Medulla oblongata (tissue), 1 donor: ENCODE measurements at regions not wholly inside any gene's neighbourhood (a gene's known extent, or its start where the extent isn't known, plus 50 kb on each side); places are given as distances from the start of the nearest gene placed in this dataset.
A peak's percentile ranks its signal among the peaks of the same experiment; 100 is the strongest.
"Not testable (repeated sequence)": the region's sequence is repeated elsewhere in the genome, so short reads cannot be mapped to it uniquely, and the experiment has no call there.

Experiments
- DNase-seq: peaks from one replicate; pipeline ENCODE4 v3.0.0-alpha.2; 2015; ENCODE audit errors: extremely low spot score

DNA sequence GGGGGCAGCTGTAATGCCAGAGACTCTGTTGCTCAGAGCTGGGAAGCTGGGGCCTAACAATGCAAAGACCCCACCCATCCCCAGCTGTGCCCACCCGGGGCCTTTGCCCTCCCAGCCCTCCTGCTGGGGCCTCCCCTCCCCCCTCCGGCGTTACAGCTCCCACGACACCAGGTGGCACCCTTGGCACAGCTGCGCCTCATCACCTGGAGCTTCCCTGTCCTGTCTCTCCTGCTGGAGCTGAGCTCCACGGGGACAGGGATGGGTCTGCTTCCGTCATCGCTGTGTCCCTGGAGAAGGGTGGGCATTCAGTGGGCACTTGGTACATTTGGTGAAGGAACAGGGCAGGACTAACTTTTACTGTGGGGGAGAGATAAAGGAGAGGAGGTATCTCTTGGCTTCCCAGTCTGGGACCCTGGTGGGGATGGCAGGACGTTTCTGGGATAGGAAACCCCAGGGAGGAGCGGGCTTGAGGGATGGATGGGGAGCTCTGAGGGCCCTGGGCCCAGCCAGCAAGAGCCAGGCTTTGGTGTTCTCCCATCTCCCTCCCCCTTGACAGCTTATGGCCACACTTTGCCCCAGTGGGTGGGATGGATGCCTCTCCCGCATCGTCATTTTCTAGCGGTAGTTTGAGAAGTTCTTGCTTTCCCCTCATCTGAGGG, 453.2 kb downstream of the PTPRU start:
- no peak for DNase-seq

- no peak for DNase-seq
Observed at GRCh38 chr1:29688471-29689365, 452.4 kb downstream of the PTPRU start.

GRCh38 chr1:29687601-29688244, 451.4 kb downstream of the PTPRU start:
- no peak for DNase-seq

- DNase-seq: no peak
Observed at GRCh38 chr1:29687166-29687565, 450.8 kb downstream of the PTPRU start.

DNA sequence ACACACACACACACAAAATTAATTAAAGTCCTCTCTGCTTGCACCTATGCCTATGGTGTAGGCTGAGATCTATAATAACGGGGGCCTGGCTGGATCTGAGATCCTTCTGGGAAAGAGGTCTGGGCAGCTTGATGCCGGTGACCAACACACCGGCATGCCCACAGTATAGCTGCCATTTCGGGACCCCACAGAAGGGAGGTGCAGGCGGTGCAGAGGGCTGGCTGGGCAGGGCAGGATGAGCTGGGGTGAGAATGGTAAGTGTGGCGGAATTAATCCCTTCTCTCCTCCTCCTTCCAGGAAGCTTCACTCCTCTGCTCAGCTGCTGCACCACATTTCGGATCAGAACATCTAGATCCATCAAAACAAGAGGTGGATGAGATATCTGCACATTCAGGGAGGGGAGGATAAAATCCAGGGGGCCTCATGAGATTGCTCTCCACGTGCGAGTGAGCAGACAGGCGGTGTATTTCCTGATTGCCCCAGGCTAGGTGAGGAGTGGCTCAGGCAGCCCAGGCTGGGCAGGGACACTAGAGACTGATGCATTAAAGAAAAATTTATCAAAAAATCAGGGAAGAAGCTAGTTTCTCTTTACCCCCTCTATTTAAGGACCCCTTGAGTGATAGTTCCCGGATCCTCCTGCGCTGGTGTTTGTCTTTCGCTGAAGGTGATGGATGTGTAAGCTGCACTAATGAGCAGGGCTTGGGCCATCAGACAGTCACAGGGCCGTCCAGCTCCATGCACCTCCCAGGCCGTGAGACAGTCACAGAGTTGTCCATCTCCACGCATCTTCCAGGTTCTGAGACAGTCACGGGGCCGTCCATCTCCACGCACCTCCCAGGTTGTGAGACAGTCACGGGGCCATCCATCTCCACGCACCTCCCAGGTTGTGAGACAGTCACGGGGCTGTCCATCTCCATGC, 449.9 kb downstream of the PTPRU start:
- DNase-seq: no peak

DNA sequence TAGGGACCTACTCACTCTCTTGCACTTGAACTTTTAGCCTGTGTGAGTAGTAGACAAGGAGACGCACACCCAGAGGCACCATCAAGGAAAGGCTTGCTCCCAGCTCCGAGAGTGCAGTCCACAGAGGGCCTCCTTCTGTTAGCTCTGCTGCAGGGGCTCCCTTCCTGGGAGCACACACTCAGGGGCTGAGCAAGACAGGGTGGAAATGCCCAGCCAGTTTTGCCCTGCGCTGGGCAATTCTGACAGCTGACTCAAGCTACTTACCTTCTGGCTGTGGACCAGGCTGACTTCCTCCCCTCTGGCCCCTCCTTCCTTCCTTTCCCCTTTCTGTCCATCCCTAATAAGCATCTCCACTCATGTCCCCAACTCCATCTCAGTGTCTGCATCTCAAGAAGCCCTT, 449.1 kb downstream of the PTPRU start:
- DNase-seq: no peak

GRCh38 chr1:29684141-29684540, 447.8 kb downstream of the PTPRU start:
- DNase-seq: no peak

DNA sequence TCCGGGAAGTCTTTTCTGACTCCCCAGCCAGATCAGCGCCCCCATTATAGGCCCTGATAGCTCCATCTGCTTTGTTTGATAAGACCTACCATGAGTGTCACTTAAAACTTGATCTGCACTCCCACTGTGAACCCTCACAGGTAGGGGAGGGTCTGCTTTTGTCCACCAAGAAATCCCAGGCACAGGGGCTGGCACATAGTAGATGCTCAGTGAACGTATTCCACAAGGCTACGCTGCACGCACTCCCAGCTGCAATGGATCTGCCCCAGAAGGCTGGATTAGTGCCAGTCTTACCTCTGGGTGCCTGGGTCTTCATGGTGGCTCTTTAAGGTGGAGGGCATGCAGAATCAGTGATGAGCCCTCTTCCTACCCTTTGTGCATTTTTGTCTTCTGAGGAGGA, 447.1 kb downstream of the PTPRU start:
- no peak for DNase-seq

GRCh38 chr1:29682919-29683295, 446.6 kb downstream of the PTPRU start:
- peak; percentile 5 for DNase-seq

- DNase-seq: no peak
Observed at GRCh38 chr1:29682171-29682918, 446.0 kb downstream of the PTPRU start.

DNA sequence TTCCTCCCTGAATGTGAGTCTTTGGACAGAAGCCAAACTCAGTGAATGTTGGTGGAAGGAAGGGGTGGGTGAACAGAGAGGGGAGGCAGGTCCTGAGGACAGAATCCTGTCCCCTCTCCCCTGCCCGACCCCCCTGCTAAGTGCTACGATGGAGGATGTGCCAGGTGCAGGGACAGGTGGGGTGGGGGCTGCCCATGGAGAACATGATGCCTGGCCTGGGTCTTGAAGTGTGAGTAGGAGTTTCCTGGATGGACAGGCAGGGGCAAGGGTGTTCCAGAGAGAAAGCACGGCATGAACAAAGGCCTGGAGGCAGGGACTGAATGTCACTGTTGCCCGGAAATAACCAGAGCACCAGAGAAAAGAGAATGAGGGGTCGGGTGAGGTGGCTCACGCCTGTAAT, 445.1 kb downstream of the PTPRU start:
- not testable (repeated sequence) for DNase-seq

DNA sequence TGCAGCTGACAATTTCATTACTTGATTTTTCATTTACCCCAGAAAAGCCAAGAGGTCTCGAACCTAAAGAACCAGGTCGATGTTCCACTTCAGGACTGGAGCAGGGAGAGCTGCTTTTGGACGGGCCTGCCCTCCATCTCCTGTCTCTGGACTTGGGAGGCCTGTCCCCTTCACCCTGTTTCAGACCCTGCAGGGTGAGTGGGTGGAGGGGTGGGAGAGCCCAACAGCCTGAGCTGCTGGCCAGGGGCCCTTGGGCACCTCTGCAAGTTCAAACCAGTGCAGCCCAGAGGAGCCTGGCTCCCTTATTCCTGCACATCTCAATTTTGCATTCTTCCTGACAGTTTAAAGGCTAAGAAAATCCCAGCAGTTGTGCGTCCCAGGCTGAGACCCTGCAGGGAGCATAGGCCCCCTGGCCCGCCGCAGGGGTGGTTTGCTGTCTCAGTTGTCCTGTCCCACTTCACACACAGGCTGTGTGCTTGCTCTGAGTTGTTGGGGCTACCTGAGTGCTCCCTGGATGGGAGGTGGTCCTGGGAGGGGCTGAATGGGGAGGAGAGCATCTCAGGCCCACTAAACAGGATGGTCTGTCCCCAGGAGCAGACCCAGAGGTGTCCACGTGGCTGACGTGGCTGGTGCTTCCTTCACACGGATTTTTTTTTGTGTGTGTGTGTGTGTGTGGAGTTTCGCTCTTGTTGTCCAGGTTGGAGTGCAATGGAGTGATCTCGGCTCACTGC, 443.7 kb downstream of the PTPRU start:
- DNase-seq: no peak

- DNase-seq: no peak
Observed at GRCh38 chr1:29679316-29679715, 443.0 kb downstream of the PTPRU start.

DNA sequence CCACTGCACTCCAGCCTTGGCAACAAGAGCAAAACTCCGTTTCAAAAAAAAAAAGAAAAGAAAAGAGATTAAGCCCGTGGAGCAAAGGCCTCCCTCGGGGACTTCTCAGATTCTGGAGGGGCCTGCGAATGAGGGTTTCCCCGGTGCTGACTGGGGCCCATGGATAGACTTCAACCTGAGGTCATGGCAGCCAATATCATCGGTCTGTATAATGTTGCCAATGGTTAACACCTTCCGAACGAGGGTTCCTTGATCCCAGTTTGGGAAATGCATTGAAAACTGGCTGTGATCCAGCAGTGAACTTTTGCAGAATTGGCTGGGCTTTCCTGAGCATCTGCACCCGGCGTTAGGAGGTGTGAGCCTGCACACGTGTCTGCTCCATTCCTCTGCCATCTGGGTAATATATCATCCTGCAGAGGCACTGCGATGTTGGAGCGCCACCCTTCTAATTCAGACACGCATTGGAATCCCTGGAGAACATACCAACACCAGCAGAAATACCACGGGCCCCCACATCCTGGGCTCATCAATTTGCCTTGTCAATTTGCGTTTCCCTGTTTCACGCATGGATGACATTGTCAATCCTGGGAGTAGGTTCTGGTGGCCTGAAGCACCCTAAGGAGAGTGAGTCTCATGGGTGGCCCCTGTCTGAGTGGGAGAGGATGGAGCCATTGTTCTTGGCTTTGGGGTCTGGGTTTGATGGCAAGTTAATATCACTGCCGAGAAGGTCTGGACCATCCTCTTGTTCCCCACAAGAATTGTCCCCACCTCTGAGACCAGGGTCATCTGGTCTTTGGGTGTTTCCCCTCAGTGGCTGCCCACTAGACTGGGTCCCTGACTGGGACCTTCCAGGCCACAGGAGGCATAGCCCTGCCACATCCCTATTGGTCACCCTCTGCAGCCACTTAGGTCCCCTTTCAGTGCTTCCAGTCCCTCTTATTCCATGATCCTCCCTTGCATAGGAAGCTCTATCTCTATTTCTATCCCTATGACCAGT, 441.0 kb downstream of the PTPRU start:
- no peak for DNase-seq

DNA sequence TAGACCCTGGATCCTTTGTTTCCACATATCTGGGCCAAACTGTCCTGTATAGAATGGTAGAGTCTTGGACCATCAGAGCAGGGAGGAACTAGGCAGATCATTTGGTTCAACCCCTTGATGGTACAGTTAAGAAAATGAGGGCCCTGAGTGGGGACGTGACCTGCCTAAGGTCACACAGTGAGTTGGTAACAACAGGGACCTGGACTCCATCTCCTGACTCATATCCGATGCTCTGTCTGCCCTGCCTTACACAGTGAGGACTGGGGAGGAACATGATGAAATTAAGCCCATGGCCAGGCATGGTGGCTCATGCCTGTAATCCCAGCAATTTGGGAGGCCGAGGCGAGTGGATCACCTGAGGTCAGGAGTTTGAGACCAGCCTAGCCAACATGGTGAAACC, 440.2 kb downstream of the PTPRU start:
- no peak for DNase-seq

- DNase-seq: no peak
Observed at GRCh38 chr1:29675481-29676263, 439.4 kb downstream of the PTPRU start.

GRCh38 chr1:29674627-29675326, 438.5 kb downstream of the PTPRU start:
- DNase-seq: no peak
